ENCODE measurements at regions not wholly inside any gene's neighbourhood (a gene's known extent, or its start where the extent isn't known, plus 50 kb on each side); places are given as distances from the start of the nearest gene placed in this dataset.

- ATAC-seq (no peak), DNase-seq (ENCODE audit: low spot score) (no peak)
- Histone ChIP-seq H2AFZ (no peak overlapping the region), H3K4me3 (no peak overlapping the region), H4K20me1 (replicated peaks; ENCODE audit: insufficient read depth) (no peaks in the 10 kb centered on the region), H3K79me2 (replicated peaks; ENCODE audit: insufficient read depth) (no peaks in the 10 kb centered on the region), H3K9me2 (ENCODE audit: insufficient read depth) (peaks cover 15% of the 10 kb centered on the region; the same call in 1 of the 2 replicates), H3K4me2 (no peak overlapping the region), H3K27me3 (ENCODE audit: insufficient read depth) (no peaks in the 10 kb centered on the region), H3K4me1 (ENCODE audit: insufficient read depth) (no peaks in the 10 kb centered on the region; the same call in 1 of the 2 replicates), H3F3A (replicated peaks; ENCODE audit: low read depth) (no peaks in the 10 kb centered on the region), H3K27ac (ENCODE audit: low read depth) (no peak overlapping the region), H3K36me3 (ENCODE audit: insufficient read depth) (no peaks in the 10 kb centered on the region)
- peaks cover 3% of the 10 kb centered on the region for H3K27me3 Mint-ChIP-seq (ENCODE audit: insufficient read depth, low read depth, poor library complexity)
- H3K27ac Mint-ChIP-seq, result no peak overlapping the region
- H3K9me3 Mint-ChIP-seq, result no peaks in the 10 kb centered on the region
- H3K4me3 Mint-ChIP-seq, result no peak overlapping the region
- H3K36me3 Mint-ChIP-seq (ENCODE audit: low read depth), result no peaks in the 10 kb centered on the region
- TF ChIP-seq CREB1 (CRISPR knock-in tag; IDR thresholded peaks at IDR 0.05; ENCODE audit: low read depth) (no peak), CTCF (conservative IDR thresholded peaks at IDR 0.05; ENCODE audit: low read depth in 2 of 2) (no peak), ETS1 (IDR thresholded peaks at IDR 0.05) (no peak), ZNF331 (CRISPR knock-in tag; IDR thresholded peaks at IDR 0.05; ENCODE audit: low read depth) (no peak), JUNB (IDR thresholded peaks at IDR 0.05; ENCODE audit: unreplicated experiment) (no peak)
- no peaks in the 10 kb centered on the region for H3K4me1 Mint-ChIP-seq
Observed at GRCh38 chr15:95972812-95973211, 357.7 kb upstream of the NR2F2 start.

GRCh38 chr15:95973566-95974256, 356.8 kb upstream of the NR2F2 start:
- Mint-ChIP-seq H3K9me3 (no peaks in the 10 kb centered on the region), H3K27ac (no peak overlapping the region), H3K4me3 (no peak overlapping the region), H3K27me3 (ENCODE audit: insufficient read depth, low read depth, poor library complexity) (peaks cover 3% of the 10 kb centered on the region), H3K4me1 (no peaks in the 10 kb centered on the region), H3K36me3 (ENCODE audit: low read depth) (no peaks in the 10 kb centered on the region)
- H3K36me3 ChIP-seq (ENCODE audit: insufficient read depth), result no peaks in the 10 kb centered on the region
- no peaks in the 10 kb centered on the region for H3K79me2 ChIP-seq (replicated peaks; ENCODE audit: insufficient read depth)
- H3F3A ChIP-seq (replicated peaks; ENCODE audit: low read depth), result no peaks in the 10 kb centered on the region
- no peak overlapping the region for H3K27ac ChIP-seq (ENCODE audit: low read depth)
- peaks cover 15% of the 10 kb centered on the region; the same call in 1 of the 2 replicates for H3K9me2 ChIP-seq (ENCODE audit: insufficient read depth)
- H3K4me2 ChIP-seq, result no peak overlapping the region
- H3K4me1 ChIP-seq (ENCODE audit: insufficient read depth), result no peaks in the 10 kb centered on the region; the same call in 1 of the 2 replicates
- no peak overlapping the region for H2AFZ ChIP-seq
- H3K27me3 ChIP-seq (ENCODE audit: insufficient read depth), result no peaks in the 10 kb centered on the region
- ATAC-seq, result no peak
- no peak for DNase-seq (ENCODE audit: low spot score)
- no peaks in the 10 kb centered on the region for H4K20me1 ChIP-seq (replicated peaks; ENCODE audit: insufficient read depth)
- no peak overlapping the region for H3K4me3 ChIP-seq
- TF ChIP-seq REST (IDR thresholded peaks at IDR 0.05; ENCODE audit: unreplicated experiment), result no peak
- no peak for TF ChIP-seq EZH2 (IDR thresholded peaks at IDR 0.05; ENCODE audit: low read depth, unreplicated experiment)
- no peak for TF ChIP-seq EZH2phosphoT487 (IDR thresholded peaks at IDR 0.05; ENCODE audit: unreplicated experiment)
- no peak for TF ChIP-seq STAT1 (IDR thresholded peaks at IDR 0.05; ENCODE audit: unreplicated experiment)
